Adrenal gland (tissue), 9 donors: ENCODE measurements at regions not wholly inside any gene's neighbourhood (a gene's known extent, or its start where the extent isn't known, plus 50 kb on each side); places are given as distances from the start of the nearest gene placed in this dataset.

ENCODE experiments used
- DNase-seq, 7 donors: peaks; one replicate each; pipeline ENCODE4 v3.0.0-alpha.2; 2019 to 2020
- H3K27ac ChIP-seq, 5 donors: fragments of 200-600 bp; sonication (generic) in 4 of 5; 1 replicate in 3 of 5; 2 replicates in 2 of 5; pipeline versions ENCODE4 v1.5.1 to v1.8.0; 2016 to 2020; ENCODE audit warnings: mild to moderate bottlenecking in 1 of 5
- H3K27me3 ChIP-seq: fragments of 200-600 bp; 2 replicates; pipeline ENCODE4 v1.8.0; 2021
- H3K36me3 ChIP-seq, 2 donors: fragments of 200-600 bp; replicated peaks in 1 of 2; 1 replicate in 1 of 2; 2 replicates in 1 of 2; pipeline versions ENCODE4 v1.5.1 to v1.8.0; 2018 to 2022
- H3K4me1 ChIP-seq, 2 donors: fragments of 200-600 bp; replicated peaks in 1 of 2; 1 replicate in 1 of 2; 2 replicates in 1 of 2; pipeline versions ENCODE4 v1.5.1 to v1.8.0; 2018 to 2021
- H3K4me3 ChIP-seq, 4 donors: fragments of 200-600 bp; sonication (generic) in 3 of 4; one replicate each; pipeline ENCODE4 v1.5.1; 2016 to 2018
- H3K9me3 ChIP-seq, 3 donors: fragments of 200-600 bp; sonication (generic) in 1 of 3; replicated peaks in 1 of 3; 1 replicate in 2 of 3; 2 replicates in 1 of 3; pipeline versions ENCODE4 v1.5.1 to v1.8.0; 2016 to 2021
- CTCF ChIP-seq, 6 experiments: fragments of 450-650 bp in 4 of 6; fragments of 200-600 bp in 2 of 6; sonication (generic) in 1 of 6; IDR thresholded peaks; 1 replicate in 5 of 6; 2 replicates in 1 of 6; pipeline versions ENCODE4 v1.5.1 to v1.8.0; 2016 to 2021; ENCODE audit warnings: antibody characterized with exemption in 6 of 6, mild to moderate bottlenecking in 2 of 6, moderate library complexity in 1 of 6
- POLR2A ChIP-seq, 2 donors: fragments of 450-650 bp; IDR thresholded peaks; one replicate each; pipeline ENCODE4 v1.6.1; 2017; ENCODE audit warnings: antibody characterized with exemption in 2 of 2, mild to moderate bottlenecking in 2 of 2, moderate library complexity in 1 of 2
- WGBS, 4 donors: extraction: QIAGEN DNeasy Blood & Tissue Kit in 2 of 4; methylation state at CpG; one replicate each; pipeline versions ENCODE4 v1.1.5 to v1.1.7; 2013 to 2017; 5-methylcytosine and 5-hydroxymethylcytosine counted together
- intact Hi-C, 2 donors: fragments of 100-400 bp; cut with DNase I; formaldehyde crosslinking; loops; one replicate each; pipeline versions ENCODE4 v1.14.1 to v1.15.0; 2022 to 2023
- donor health status: healthy with polysubstance abuse.
- donor health status: Bipolar disorder and iron deficiency.
- donor health status: DM: yes; HTN: yes; CAD: no.
- donor health status: DM: no; HTN: no; CAD: no.
- donor health status: DM: no; HTN: no; CAD: no.

DNA sequence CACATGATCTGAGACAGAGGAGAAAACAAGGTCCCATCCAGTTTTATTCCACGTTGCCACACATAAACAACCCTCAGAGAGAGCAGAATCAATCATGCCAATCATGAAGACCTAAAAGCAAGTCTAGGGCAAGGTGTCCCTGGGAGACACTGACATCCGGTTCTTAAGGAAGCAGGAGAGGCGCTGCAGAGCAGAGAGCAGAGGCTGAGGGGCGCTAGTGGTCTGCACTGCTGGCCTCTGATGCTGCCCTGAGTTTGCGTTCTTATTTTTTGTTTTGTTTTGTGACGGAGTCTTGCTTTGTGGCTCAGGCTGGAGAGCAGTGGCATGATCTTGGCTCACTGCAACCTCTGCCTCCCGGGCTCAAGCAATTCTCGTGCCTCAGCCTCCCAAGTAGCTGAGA is 83.3 kb downstream of the SMIM21 start:
- intact Hi-C loops, result no loop called here
- Histone ChIP-seq H3K27ac (no peak overlapping the region), H3K9me3 (no peaks in the 10 kb centered on the region), H3K36me3 (no peaks in the 10 kb centered on the region), H3K4me1 (no peaks in the 10 kb centered on the region), H3K27me3 (no peaks in the 10 kb centered on the region), H3K4me3 (no peak overlapping the region)
- no peak for DNase-seq
- 87 to 94% (median 90%) methylated on average over 8 of the region's 8 CpGs for WGBS, 4 donors
- no peak for TF ChIP-seq POLR2A (IDR thresholded peaks at IDR 0.05)
- no peak for TF ChIP-seq CTCF (IDR thresholded peaks at IDR 0.05)

DNA sequence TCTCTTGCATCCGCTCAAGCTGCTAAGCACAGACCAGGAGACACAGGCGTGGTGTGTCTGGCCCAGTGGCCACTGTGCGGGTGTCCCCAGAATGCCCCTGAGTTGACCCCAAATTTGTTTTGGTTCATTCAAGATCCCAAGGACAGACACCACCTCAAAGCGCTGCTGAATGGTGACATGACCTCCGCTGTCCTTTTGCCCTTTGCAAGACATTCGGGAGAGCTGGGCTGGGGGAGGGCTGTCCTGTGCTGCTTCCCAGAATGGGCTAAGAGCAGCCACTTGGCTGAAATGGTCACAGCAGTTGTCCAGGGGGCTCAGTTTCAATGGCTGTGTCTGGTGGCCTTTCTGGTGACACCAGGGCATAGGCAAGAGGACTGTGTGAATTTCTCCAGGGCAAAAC is 84.1 kb downstream of the SMIM21 start:
- 82 to 91% (median 88%) methylated on average over 5 to 6 of the region's 6 CpGs for WGBS, 4 donors

GRCh38 chr18:75341897-75342296 is 85.6 kb downstream of the SMIM21 start:
- no peak overlapping the region for H3K27ac ChIP-seq
- 81 to 93% (median 85%) methylated on average over 4 to 6 of the region's 6 CpGs for WGBS, 4 donors

More for the DNA sequence above, 84.1 kb downstream of the SMIM21 start:
- no peak for TF ChIP-seq POLR2A (IDR thresholded peaks at IDR 0.05)
- no peak for TF ChIP-seq CTCF (IDR thresholded peaks at IDR 0.05)
- intact Hi-C loops, result no loop called here
- DNase-seq, result no peak
- Histone ChIP-seq H3K27me3 (no peaks in the 10 kb centered on the region), H3K27ac (no peak overlapping the region), H3K4me1 (no peaks in the 10 kb centered on the region), H3K9me3 (no peaks in the 10 kb centered on the region), H3K4me3 (no peak overlapping the region), H3K36me3 (no peaks in the 10 kb centered on the region)

GRCh38 chr18:75341267-75341666 is 86.2 kb downstream of the SMIM21 start:
- DNase-seq, result no peak
- no peak overlapping the region for H3K27ac ChIP-seq
- TF ChIP-seq CTCF (IDR thresholded peaks at IDR 0.05) (no peak), POLR2A (IDR thresholded peaks at IDR 0.05) (no peak)
- no peak overlapping the region for H3K4me3 ChIP-seq
- no peaks in the 10 kb centered on the region for H3K4me1 ChIP-seq
- WGBS, 4 donors, result 53 to 66% (median 60%) methylated on average over 9 of the region's 9 CpGs
- intact Hi-C loops, result no loop called here
- H3K27me3 ChIP-seq, result no peaks in the 10 kb centered on the region
- no peaks in the 10 kb centered on the region for H3K9me3 ChIP-seq
- H3K36me3 ChIP-seq, result no peaks in the 10 kb centered on the region

More at GRCh38 chr18:75341897-75342296, 85.6 kb downstream of the SMIM21 start:
- H3K4me1 ChIP-seq, result no peaks in the 10 kb centered on the region
- no peak overlapping the region for H3K4me3 ChIP-seq
- TF ChIP-seq POLR2A (IDR thresholded peaks at IDR 0.05), result no peak
- TF ChIP-seq CTCF (IDR thresholded peaks at IDR 0.05), result no peak
- H3K27me3 ChIP-seq, result no peaks in the 10 kb centered on the region
- intact Hi-C loops, result no loop called here
- no peak for DNase-seq
- H3K9me3 ChIP-seq, result no peaks in the 10 kb centered on the region
- no peaks in the 10 kb centered on the region for H3K36me3 ChIP-seq
